Esophagus muscularis mucosa (tissue), 4 donors: ENCODE measurements at regions not wholly inside any gene's neighbourhood (a gene's known extent, or its start where the extent isn't known, plus 50 kb on each side); places are given as distances from the start of the nearest gene placed in this dataset.

Experiments
- DNase-seq: peaks from one replicate; pipeline ENCODE4 v3.0.0-alpha.2; 2017; ENCODE audit errors: extremely low spot score
- H3K27ac ChIP-seq, 4 donors: fragments of 200-600 bp; sonication (generic); replicated peaks in 1 of 4; 1 replicate in 3 of 4; 2 replicates in 1 of 4; pipeline ENCODE4 v1.5.1; 2016 to 2019; ENCODE audit warnings: mild to moderate bottlenecking in 1 of 4
- H3K27me3 ChIP-seq, 4 donors: fragments of 200-600 bp; sonication (generic); one replicate each; pipeline versions ENCODE4 v1.5.1 to v1.6.0; 2016 to 2019
- H3K36me3 ChIP-seq, 4 donors: fragments of 200-600 bp; sonication (generic); one replicate each; pipeline ENCODE4 v1.5.1; 2016 to 2019
- H3K4me1 ChIP-seq, 4 donors: fragments of 200-600 bp; sonication (generic); one replicate each; pipeline ENCODE4 v1.5.1; 2016 to 2019
- H3K4me3 ChIP-seq, 4 donors: fragments of 200-600 bp; sonication (generic); 1 replicate in 2 of 4; 2 replicates in 2 of 4; pipeline ENCODE4 v1.5.1; 2016 to 2019; ENCODE audit warnings: mild to moderate bottlenecking in 4 of 4, moderate library complexity in 1 of 4
- H3K9me3 ChIP-seq, 4 donors: fragments of 200-600 bp; sonication (generic); 1 replicate in 3 of 4; 2 replicates in 1 of 4; pipeline ENCODE4 v1.5.1; 2016 to 2019
- CTCF ChIP-seq, 3 experiments: fragments of 200-600 bp in 2 of 3; fragments of 450-650 bp in 1 of 3; sonication (generic) in 2 of 3; IDR thresholded peaks; one replicate each; pipeline ENCODE4 v1.5.1; 2017 to 2019; ENCODE audit warnings: antibody characterized with exemption in 3 of 3, mild to moderate bottlenecking in 2 of 3, moderate library complexity in 1 of 3
- EP300 ChIP-seq: sonication (generic); formaldehyde crosslinking; IDR thresholded peaks from one replicate; pipeline ENCODE4 v1.6.1; 2017; ENCODE audit warnings: antibody characterized with exemption
- POLR2A ChIP-seq: fragments of 450-650 bp; IDR thresholded peaks from one replicate; pipeline ENCODE4 v1.6.1; 2017; ENCODE audit warnings: antibody characterized with exemption, moderate library complexity, mild to moderate bottlenecking, low read depth
- POLR2AphosphoS5 ChIP-seq, 2 donors: sonication (generic); formaldehyde crosslinking; IDR thresholded peaks; one replicate each; pipeline ENCODE4 v1.6.1; 2017; ENCODE audit warnings: antibody characterized with exemption in 2 of 2
- WGBS: methylation state at CpG from one replicate; pipeline ENCODE4 v1.1.5; 2018; 5-methylcytosine and 5-hydroxymethylcytosine counted together
- intact Hi-C: fragments of 100-400 bp; cut with DNase I; formaldehyde crosslinking; loops from one replicate; pipeline ENCODE4 v1.15.1; 2023

GRCh38 chr3:20400686-20401085 is 214.7 kb upstream of the SGO1 start:
- no peak overlapping the region for H3K4me3 ChIP-seq
- H3K4me1 ChIP-seq = peaks cover 0 to 37% (median 28%) of the 10 kb centered on the region in 4 donors
- peak overlapping the region in 3 of 4 donors; percentile 5 to 40 (median 31) for H3K27ac ChIP-seq
- no peaks in the 10 kb centered on the region for H3K9me3 ChIP-seq
- no peaks in the 10 kb centered on the region for H3K27me3 ChIP-seq
- intact Hi-C loops = no loop called here
- no peak for DNase-seq
- WGBS = 71% methylated on average over 1 of the region's 1 CpG
- TF ChIP-seq POLR2AphosphoS5 (IDR thresholded peaks at IDR 0.05) = no peak
- TF ChIP-seq CTCF (IDR thresholded peaks at IDR 0.05) = no peak
- TF ChIP-seq EP300 = no peak
- no peak for TF ChIP-seq POLR2A
- H3K36me3 ChIP-seq = no peaks in the 10 kb centered on the region

- H3K27me3 ChIP-seq = no peaks in the 10 kb centered on the region
- H3K27ac ChIP-seq = peak overlapping the region in 1 of 4 donors; percentile 31
- no peaks in the 10 kb centered on the region for H3K9me3 ChIP-seq
- WGBS = 42% methylated on average over 2 of the region's 2 CpGs
- TF ChIP-seq POLR2AphosphoS5 (IDR thresholded peaks at IDR 0.05) = no peak
- no peak for TF ChIP-seq EP300
- TF ChIP-seq CTCF (IDR thresholded peaks at IDR 0.05) = no peak
- TF ChIP-seq POLR2A = no peak
- no peak overlapping the region for H3K4me3 ChIP-seq
- H3K4me1 ChIP-seq = peaks cover 0 to 37% (median 32%) of the 10 kb centered on the region in 4 donors
- DNase-seq = no peak
- intact Hi-C loops = no loop called here
- H3K36me3 ChIP-seq = no peaks in the 10 kb centered on the region
These were observed 214.3 kb upstream of the SGO1 start for GRCh38 chr3:20400281-20400680.

GRCh38 chr3:20396335-20396734 is 210.3 kb upstream of the SGO1 start:
- Histone ChIP-seq H3K9me3 (no peaks in the 10 kb centered on the region), H3K27ac (no peak overlapping the region), H3K4me3 (no peak overlapping the region), H3K4me1 (peaks cover 0 to 29% (median 26%) of the 10 kb centered on the region in 4 donors), H3K27me3 (no peaks in the 10 kb centered on the region), H3K36me3 (no peaks in the 10 kb centered on the region)
- no peak for DNase-seq
- 96% methylated on average over 3 of the region's 3 CpGs for WGBS
- no peak for TF ChIP-seq POLR2A
- no peak for TF ChIP-seq EP300
- TF ChIP-seq POLR2AphosphoS5 (IDR thresholded peaks at IDR 0.05) = no peak
- TF ChIP-seq CTCF (IDR thresholded peaks at IDR 0.05) = no peak
- intact Hi-C loops = no loop called here

- Histone ChIP-seq H3K4me1 (peaks cover 0 to 22% (median 20%) of the 10 kb centered on the region in 4 donors), H3K27ac (no peak overlapping the region), H3K9me3 (no peaks in the 10 kb centered on the region), H3K27me3 (no peaks in the 10 kb centered on the region), H3K4me3 (no peak overlapping the region), H3K36me3 (no peaks in the 10 kb centered on the region)
- DNase-seq = no peak
- 50% methylated on average over 4 of the region's 4 CpGs for WGBS
- TF ChIP-seq EP300 (no peak), CTCF (IDR thresholded peaks at IDR 0.05) (no peak), POLR2AphosphoS5 (IDR thresholded peaks at IDR 0.05) (no peak), POLR2A (no peak)
- intact Hi-C loops = no loop called here
These were observed 209.7 kb upstream of the SGO1 start for GRCh38 chr3:20395692-20396091.

GRCh38 chr3:20394243-20394642 is 208.2 kb upstream of the SGO1 start:
- TF ChIP-seq EP300 (no peak), POLR2A (no peak), CTCF (IDR thresholded peaks at IDR 0.05) (no peak), POLR2AphosphoS5 (IDR thresholded peaks at IDR 0.05) (no peak)
- no peak overlapping the region for H3K27ac ChIP-seq
- DNase-seq = no peak
- H3K9me3 ChIP-seq = no peaks in the 10 kb centered on the region
- no peaks in the 10 kb centered on the region for H3K27me3 ChIP-seq
- no peaks in the 10 kb centered on the region for H3K36me3 ChIP-seq
- intact Hi-C loops = no loop called here
- H3K4me3 ChIP-seq = no peak overlapping the region
- WGBS = 91% methylated on average over 2 of the region's 4 CpGs
- H3K4me1 ChIP-seq = peaks cover 0 to 11% (median 8%) of the 10 kb centered on the region in 4 donors
